GM21526 (cell line): ENCODE measurements at regions not wholly inside any gene's neighbourhood (a gene's known extent, or its start where the extent isn't known, plus 50 kb on each side); places are given as distances from the start of the nearest gene placed in this dataset.

Experiments used
- ATAC-seq: cut with Tn5 transposase; IDR thresholded peaks from one replicate; pipeline ENCODE4 v1.9.1; 2021; ENCODE audit warnings: moderate library complexity; ENCODE audit not compliant: unreplicated experiment, low FRiP score

GRCh38 chr2:107359021-107359420 lies 467.7 kb upstream of the RGPD4 start:
- no peak for ATAC-seq

GRCh38 chr2:107361751-107362381 lies 464.8 kb upstream of the RGPD4 start:
- ATAC-seq: no peak

- ATAC-seq: no peak
These were observed 463.7 kb upstream of the RGPD4 start for GRCh38 chr2:107362993-107363392.

GRCh38 chr2:107363806-107364205 lies 462.9 kb upstream of the RGPD4 start:
- no peak for ATAC-seq

- ATAC-seq: no peak
These were observed 462.2 kb upstream of the RGPD4 start for GRCh38 chr2:107364361-107364950.

GRCh38 chr2:107374249-107374648 lies 452.4 kb upstream of the RGPD4 start:
- ATAC-seq: no peak

GRCh38 chr2:107376909-107377308 lies 449.8 kb upstream of the RGPD4 start:
- no peak for ATAC-seq

- ATAC-seq: no peak
These were observed 445.8 kb upstream of the RGPD4 start for GRCh38 chr2:107380912-107381311.

GRCh38 chr2:107383691-107384090 lies 443.0 kb upstream of the RGPD4 start:
- ATAC-seq: no peak

GRCh38 chr2:107384422-107384821 lies 442.3 kb upstream of the RGPD4 start:
- no peak for ATAC-seq

GRCh38 chr2:107385921-107386320 lies 440.8 kb upstream of the RGPD4 start:
- ATAC-seq: no peak

GRCh38 chr2:107392241-107392704 lies 434.4 kb upstream of the RGPD4 start:
- no peak for ATAC-seq

GRCh38 chr2:107393516-107393915 lies 433.2 kb upstream of the RGPD4 start:
- ATAC-seq: no peak

- no peak for ATAC-seq
These were observed 428.0 kb upstream of the RGPD4 start for GRCh38 chr2:107398683-107399082.

GRCh38 chr2:107402330-107402729 lies 424.4 kb upstream of the RGPD4 start:
- no peak for ATAC-seq

GRCh38 chr2:107405261-107405660 lies 421.4 kb upstream of the RGPD4 start:
- ATAC-seq: no peak

GRCh38 chr2:107407017-107407416 lies 419.7 kb upstream of the RGPD4 start:
- ATAC-seq: no peak

GRCh38 chr2:107407974-107408373 lies 418.7 kb upstream of the RGPD4 start:
- no peak for ATAC-seq

- no peak for ATAC-seq
These were observed 415.4 kb upstream of the RGPD4 start for GRCh38 chr2:107411267-107411666.

GRCh38 chr2:107412209-107412904 lies 414.3 kb upstream of the RGPD4 start:
- ATAC-seq: no peak

GRCh38 chr2:107412981-107413380 lies 413.7 kb upstream of the RGPD4 start:
- ATAC-seq: no peak

- no peak for ATAC-seq
These were observed 412.3 kb upstream of the RGPD4 start for GRCh38 chr2:107414376-107414775.
